ENCODE measurements at regions not wholly inside any gene's neighbourhood (a gene's known extent, or its start where the extent isn't known, plus 50 kb on each side); places are given as distances from the start of the nearest gene placed in this dataset.

DNA sequence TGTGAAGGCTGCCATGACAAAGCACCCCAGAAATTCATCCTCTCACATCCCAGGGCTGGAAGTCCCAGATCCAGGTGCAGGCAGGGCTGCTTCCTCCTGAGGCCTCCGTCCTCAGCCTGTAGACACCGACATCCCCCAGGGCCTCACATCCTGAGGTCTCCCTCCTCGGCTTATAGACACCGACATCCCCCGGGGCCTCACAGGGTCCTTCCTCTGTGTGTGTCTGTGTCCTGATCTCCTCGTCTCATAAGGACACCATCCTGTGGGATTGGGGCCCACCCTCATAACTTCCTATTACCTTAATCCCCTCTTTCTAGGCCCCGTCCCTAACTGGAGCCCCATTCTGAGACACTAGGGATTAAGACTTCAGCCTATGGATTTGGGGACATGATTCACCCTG lies 92.0 kb upstream of the SNTG2 start:
- DNase-seq = no peak

DNA sequence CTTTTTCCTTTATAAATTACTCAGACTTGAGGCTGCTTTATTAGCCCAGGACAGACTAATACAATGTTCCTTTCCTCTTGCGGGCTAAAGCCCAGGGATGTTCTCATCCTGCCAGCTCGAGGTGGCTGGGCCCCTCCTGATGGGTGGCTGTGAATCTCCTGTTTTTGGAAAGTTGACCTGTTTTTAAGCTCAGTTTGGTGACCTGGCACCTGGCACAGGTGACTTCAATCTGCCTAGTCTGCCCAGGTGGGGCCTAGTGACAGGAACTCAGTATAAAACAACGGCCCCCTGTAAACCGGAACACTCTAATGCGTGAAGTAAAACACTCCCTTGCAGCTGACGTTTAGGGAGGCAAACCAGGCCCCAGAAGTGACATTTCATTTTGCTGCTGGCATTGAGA lies 92.7 kb upstream of the SNTG2 start:
- DNase-seq = no peak

DNA sequence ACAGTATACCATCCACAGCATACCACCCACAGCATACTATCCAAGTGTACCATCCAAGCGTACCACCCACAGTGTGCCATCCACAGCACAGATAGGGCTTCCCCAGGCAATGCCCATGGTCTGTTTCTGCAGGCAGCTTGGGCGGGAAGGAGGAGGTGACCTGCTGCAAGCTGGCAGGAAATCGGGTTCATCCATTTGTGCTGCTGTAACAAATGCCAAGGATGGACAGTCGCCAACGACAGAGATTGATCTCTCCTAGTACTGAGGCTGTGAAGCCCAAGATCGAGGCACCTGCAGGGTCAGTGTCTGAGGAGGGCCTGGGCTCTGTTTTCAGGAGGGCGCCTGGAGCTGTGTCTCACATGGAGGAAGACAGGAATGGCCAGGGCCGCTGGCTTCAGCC lies 93.6 kb upstream of the SNTG2 start:
- DNase-seq = no peak

DNA sequence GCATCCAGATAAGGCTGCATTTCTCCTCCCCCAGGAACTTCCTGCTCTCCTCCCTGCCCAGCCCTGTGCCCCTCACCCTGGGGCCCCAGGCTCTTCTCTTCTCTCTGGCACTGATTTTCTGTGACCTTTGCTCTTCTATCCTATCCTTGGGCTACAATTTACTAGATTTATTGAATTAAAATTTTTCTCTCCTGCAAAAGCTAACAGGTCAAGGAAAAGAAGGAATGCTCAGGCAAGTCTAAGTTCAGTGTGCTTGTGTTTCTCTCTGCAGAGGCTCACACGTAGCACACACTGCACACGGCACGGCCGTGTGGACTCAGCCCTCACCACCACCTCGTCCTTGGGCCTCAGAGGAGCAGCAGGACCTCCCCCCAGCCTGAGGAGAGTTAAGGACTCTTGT lies 94.2 kb upstream of the SNTG2 start:
- DNase-seq = no peak

DNA sequence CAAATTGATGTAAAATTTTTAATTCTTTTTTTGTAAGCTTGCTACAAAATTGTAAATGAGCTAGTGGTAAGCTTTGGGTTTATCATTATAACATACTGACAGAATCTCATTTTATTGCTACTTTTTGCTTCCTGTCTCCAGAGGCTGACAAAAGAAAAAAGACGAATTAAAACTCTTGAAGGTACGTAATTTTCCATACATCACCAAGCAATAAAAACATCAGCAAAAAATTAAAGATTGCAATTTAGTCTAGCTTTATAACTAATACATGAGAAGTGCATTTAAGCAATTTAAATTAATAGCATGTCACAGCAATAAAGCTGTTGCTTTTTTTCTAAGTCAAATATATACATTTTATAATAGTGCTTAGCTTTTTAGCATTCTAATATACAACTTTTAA lies 94.6 kb upstream of the SNTG2 start:
- no peak for DNase-seq

DNA sequence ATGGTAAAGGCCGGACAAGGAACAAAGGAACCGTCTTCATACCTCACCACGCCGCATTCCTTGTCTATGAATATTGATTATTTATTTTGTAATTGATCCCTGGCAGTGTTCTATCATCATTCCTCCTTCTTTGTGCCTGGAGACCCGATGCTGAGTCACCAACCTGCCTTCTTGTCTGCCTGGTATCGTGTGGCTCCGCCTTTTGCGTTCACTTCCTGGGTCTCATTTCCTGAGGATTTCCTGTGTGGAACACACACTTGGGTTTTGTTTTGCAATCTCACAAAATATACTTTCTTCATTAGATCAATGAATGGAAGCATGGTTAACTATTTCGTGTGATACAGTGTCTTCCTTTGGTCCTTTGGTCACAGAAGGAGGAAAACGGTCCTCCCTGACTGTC lies 95.5 kb upstream of the SNTG2 start:
- DNase-seq = no peak

DNA sequence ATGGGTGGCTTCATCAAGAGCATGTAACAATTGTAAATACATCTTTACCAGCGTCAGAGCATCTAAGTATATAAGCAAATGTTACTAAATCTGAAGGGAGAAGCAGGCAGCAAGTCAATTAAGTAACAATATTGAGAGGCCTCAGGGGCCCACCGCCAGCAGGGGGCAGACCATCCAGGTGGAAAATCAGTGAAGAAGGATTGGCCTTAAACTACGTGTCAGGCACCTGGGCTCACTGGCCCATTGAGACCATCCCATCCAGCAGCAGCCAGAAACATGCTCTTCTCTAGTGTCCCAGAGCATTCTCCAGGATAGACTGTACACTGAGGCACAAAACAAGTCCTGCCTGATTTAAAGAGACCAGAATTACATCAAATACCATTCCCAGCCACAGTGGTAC lies 96.2 kb upstream of the SNTG2 start:
- no peak for DNase-seq

DNA sequence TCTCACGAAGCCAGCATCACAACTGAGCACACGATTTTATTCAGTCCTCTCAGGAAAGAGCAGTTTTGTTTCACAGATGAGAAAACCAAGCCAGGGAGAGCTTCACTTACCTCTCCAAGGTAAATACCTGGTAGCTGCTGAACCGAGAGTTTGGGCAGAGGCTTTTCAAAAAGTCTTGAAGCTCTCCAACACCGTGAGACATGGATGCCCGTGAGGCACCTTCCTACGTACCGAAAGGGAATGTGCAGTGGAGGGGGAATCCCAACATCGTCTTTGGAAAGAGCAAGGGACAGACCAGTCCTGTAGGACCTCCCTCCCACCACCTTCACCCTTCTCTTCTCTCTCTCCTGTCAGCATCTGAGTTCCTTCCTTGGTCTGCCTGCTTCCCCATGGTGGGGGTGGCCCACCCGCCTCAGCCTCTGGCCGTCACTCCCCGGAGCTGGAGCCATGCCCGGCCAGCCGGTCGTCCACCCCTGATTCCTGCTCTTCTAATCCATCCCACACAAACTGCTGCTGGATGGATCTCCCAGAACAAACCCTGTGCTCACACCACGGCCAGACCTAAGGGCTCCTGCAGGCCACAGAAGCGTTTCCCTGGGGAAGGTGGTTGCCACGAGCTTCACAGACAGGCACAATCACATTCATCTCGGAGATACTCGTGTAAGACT lies 97.3 kb upstream of the SNTG2 start:
- DNase-seq = no peak

DNA sequence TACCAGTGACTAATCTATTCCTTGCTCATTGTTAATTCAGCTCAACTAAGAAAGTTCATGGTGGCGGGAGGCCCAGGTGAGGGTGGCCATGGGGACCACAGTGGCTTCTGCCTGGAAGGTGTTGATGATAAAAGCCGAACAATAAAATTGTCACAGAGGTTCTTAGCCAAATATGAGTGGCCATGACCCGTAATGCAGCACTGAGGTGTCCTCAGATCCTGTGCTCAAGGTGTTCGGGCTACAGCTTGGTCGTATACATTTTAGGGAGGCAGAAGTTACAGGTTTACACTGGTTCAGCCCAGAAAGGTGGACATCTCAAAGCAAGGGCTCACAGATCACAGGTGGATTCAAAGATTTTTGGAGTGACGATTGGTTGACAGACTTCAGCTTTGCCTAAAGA lies 98.5 kb upstream of the SNTG2 start:
- no peak for DNase-seq

DNA sequence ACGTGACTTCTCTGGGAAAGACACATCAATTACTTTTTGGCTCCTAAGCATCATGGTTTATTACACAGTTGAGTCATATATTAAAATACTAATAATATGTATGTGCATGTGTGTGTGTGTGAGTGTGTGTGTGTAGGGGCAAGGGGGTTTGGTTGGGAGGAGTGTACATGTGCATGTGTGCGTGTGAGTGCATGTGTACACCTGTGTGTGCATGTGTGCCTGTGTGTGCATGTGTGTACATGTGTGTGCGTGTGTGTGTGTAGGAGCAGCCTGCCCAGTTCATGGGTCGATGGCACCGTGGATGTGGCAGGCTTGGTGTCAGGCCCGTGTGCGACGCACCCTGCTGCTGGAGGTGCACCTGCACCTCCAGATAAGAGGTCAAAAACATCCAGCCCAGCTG lies 99.0 kb upstream of the SNTG2 start:
- no peak for DNase-seq

DNA sequence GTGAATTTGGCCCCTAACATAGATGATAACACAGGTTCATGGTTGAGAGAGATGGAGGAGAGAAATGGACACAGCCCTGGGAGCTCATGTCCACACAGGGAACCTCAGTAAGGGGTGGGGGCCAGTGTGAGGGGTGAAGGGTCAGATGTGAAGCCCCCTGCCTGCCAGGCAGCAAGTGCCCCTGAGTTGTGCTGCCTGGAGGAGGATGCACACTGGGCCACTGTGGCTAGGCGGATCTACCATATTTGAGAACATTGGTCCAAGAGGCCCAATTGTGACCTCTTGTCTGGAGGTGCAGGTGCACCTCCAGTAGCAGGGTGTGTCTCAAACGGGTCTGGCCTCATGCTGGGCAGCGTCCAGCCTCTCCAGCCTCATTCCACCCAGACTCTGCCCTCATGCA lies 99.6 kb upstream of the SNTG2 start:
- no peak for DNase-seq

DNA sequence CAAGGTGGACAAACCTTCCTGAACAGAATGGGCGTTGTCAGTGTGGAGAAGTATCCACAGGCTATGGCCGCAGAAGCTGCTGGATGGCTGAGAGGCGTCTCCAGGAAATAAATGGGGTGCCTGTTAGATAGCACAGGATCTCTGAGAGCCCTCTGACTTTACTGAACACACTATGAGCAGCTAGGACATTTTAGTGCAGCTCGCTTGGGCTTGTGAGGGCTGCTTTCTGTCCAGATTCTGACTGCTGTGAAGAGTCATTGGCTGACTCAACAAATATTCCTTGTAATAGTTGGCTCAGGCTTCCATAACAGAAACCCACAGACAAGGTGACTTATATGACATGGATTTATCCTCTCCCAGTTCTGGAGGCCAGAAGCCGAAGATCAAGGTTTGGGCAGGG lies 100.2 kb upstream of the SNTG2 start:
- DNase-seq = no peak

DNA sequence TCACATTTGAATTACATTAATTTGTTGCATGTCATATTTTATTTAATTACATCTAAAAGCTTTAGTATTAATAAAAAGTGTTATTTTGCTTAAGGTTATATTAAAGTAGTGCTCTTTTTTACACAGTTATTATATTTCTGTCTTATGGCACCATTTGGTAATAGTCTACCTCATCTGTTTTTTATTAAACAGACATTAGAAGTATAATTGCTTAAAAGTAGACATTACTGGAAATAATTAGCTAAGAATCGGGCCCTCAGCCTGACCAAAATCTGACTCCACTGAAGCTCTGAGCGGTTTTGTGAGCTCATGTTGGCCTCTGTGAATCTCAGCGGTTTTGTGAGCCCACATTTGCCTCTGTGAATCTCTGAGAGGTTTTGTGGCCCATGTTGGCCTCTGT lies 102.5 kb upstream of the SNTG2 start:
- no peak for DNase-seq

DNA sequence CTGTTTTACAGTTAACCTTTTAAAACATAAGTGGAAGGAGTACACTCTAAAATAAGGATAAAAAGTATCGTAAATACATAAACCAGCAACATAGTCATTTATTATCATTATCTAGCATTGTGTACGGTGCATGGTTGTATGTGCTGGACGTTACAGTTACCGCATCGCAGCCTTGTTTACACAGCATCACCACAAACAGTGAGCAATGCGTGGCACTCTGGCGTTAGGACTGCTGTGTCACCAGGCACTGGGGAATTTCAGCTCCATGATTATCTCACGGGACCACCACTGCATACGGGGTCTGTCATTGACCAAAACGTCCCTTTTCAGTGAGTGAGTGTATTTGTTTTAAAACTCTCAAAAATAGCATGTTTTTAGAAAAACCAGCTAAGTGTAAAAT lies 103.0 kb upstream of the SNTG2 start:
- no peak for DNase-seq

DNA sequence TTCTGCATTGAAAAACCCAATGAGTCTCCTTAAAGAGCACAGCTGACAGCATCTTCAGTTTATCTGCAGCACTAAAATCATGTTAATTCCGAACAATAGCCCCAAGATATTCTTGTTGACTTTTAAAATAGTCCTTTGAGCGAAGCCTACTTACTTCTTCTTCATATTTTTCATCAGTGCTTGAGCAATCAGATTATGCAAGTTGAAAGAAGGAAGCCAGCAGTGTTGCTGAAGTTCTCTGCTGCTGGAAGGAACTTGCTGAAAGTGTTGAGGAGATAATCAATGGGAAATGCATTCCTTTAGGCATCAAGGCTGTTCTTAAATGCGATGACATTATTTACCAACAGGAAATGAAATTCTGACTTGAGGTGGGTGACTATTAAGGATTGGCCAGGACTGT lies 105.9 kb upstream of the SNTG2 start:
- DNase-seq = no peak

DNA sequence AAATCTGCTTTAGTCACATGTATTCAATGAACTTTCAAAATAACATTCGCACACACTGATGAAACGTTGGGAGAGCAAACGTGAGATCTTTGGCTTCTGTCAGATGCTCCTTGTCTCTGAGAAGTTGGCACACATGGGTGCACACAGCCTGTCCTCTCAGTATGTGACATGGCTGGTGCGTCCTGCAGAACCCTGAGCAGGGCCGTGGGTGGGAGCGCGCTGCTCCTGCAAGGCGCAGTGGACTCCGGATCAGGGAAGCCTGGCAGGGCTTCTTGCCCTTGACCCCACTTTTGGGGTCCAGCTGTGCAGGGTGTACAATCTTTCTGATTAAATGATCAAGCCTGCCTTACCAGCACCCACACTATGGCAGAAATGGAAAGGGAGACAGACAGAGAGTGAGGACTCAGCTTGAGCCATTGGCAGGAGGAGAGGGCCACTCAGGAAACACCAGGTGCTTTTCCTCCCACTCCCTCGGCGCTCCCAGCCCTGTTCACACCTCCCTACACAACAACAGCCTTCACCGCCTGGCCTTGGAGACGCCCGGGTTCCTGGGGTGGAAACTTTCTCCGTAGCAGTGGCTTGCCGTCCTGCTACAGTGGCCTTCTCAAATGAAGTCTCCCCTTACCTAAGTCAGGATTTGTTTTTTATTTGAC lies 108.4 kb upstream of the SNTG2 start:
- DNase-seq = no peak

DNA sequence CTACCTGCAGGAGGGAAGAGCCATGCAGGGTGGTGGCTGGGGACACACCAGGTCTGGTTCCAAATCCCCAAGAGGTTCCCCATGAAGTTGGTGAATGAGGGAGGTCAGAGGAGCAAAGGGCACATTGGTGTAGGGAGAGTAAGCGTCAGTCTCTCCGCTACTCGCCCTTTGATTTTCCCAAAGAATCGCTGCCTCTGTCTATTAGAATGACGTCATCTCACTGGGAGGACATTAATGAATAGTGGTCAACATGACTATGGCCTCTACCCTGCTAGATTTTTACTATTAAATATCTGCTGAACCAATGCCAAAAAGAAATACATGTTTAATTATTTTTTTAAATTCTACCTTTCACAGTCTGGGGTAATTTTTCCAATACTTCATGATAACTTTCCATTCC lies 109.6 kb upstream of the SNTG2 start:
- DNase-seq = no peak

DNA sequence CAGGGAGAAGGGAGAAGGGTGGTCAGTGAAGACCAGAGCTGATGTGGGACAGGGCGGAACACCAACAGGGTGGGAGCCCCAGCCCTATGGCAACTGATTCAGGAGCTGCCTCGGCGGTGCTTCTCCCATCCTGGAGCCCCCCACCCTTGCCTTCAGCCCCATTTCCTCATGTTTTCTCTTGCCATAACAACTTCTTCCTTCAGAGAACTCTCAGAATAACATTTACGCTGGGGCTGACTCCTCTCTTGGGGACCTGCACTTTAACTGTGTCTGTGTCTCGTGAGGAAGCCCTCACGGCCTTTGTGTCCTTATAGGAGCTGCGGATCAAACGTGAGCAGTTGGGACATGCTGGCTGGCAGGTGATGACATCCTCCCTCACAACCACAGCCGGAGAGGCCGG lies 116.4 kb upstream of the SNTG2 start:
- no peak for DNase-seq

DNA sequence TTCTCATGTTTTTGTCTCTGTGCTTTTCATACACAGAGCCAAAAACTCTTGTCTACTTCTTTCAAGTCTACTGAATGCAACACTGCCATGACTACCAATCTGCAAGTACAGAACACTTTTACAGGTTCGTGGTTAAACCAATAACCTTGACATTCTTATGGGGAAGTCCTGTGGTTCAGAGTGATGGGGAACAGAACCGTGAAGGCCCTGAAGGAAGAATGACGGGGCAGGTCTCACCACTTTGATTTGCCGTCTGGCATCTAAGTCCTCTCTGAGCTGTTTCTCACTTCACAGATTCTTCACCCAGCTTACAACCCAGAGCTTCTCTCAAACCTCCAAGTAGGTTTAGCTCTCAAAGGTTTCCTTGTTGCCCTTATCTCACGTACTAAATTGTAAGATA lies 117.5 kb upstream of the SNTG2 start:
- DNase-seq = no peak

DNA sequence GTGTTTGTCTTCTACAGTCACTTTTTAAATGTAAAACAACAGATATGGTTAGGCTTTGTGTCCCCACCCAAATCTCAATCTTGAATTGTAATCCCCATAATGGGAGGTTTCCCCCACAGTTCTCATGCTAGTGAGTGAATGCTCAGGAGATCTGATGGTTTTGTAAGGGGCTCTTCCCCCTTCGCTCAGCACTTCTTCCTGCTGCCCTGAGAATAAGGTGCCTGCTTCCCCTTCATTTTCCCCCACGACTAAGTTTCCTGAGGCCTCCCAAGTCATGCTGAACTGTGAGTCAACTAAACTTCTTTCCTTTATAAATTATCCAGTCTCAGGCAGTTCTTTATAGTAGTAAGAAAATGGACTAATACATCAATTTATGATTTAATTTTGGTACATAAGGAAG lies 118.0 kb upstream of the SNTG2 start:
- no peak for DNase-seq

DNA sequence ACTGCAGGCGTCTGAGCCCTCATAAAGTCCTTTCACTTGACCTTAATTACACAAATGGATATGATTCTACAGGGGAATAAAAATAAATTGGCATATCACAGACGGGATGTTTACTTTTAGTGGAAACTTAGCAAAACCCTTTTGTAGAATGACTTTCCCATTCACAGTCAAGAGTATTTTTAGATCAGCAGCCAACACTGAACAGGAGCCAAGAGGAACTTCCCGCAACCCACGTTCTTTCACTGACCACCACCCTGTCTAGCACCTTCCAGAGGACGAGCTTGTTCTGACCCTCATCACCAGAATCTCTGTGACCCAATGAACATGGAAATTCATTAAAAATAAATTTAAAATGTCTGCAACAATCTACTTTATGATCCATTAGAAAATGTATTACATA lies 119.0 kb upstream of the SNTG2 start:
- DNase-seq = no peak

DNA sequence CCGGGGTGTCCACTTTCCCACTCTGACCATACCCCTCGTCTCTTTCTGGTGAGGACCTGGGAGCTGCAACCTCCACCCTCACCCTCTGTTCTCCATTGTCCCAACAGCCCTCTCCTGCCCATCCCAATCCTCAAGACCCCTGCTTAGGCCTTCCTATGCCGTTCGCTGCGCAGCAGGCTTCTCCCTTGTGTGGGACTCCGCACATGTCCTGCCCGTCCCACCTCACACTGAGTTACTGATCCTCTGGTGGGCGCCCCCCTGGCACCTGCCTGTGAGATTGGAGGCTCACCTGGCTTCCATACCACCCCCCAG lies 119.5 kb upstream of the SNTG2 start:
- no peak for DNase-seq

DNA sequence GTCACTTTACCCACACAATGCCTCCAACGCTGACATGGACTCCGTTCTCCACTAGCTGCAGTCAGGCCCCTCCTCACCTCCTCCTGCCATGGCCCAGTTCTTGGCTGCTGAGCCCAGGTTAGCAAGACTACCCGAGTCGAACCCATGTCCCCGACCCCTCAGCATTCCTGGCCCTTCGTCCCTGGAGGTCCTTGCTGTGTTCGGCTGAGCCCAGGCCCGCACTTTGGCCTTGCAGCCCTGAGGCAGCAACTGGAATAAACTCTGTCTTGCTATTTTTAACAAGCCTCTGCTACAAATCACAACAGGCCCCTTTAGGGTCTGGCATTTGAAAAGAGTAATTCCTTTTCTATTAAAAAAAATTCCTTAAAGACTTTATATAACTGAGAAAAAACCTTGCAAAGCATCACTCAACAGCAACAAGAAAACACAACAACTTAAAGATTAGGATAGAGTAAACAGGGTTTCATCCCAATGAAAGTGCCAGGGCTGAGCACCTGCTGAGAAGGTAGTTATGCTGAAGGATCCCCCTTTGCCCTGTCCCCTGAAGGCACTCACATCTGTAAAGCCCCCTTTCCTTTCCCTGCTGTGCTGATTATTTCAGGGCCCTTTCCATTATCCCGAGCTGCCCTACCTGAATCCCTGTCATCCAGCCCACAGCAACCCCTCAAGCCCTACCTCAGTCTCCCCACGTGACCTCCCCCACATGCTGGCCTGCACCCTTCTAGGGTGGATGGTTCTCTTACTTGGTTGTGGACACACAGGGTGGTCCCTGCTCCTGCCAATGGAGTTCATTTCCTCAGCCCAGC lies 120.0 kb upstream of the SNTG2 start:
- DNase-seq = no peak

DNA sequence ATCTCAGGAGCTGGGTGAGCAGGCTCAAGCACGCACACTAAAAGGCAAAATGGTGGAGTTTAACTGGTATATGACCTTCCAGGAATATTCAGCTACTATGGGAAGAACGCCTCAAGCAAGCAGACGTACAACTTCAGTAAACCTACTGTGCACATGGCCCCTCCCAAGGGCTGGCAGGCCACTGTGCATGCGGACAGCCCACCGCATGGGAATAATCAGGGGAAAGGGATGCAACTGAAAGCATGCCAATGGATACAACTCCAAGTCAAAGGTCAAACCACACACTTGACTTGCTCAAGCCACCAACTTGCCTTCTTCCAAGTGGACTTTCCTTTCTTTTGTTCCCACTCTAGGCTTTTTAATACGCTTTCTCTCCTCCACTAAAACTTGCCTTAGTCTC lies 121.6 kb upstream of the SNTG2 start:
- DNase-seq = no peak
